COLO668 (cell line): ENCODE measurements at regions not wholly inside any gene's neighbourhood (a gene's known extent, or its start where the extent isn't known, plus 50 kb on each side); places are given as distances from the start of the nearest gene placed in this dataset.

ENCODE experiments used
- DNase-seq: peaks from one replicate; lab custom pipeline; 2025; ENCODE audit not compliant: unreplicated experiment; lab: John Stamatoyannopoulos, UW

GRCh38 chr16:49026566-49027181, 255.0 kb downstream of the CBLN1 start:
- DNase-seq, result no peak

- DNase-seq, result no peak
These were observed 256.7 kb downstream of the CBLN1 start for GRCh38 chr16:49024896-49025295.

GRCh38 chr16:49024016-49024415, 257.6 kb downstream of the CBLN1 start:
- DNase-seq, result no peak

- peak; percentile 15 for DNase-seq
These were observed 258.6 kb downstream of the CBLN1 start for GRCh38 chr16:49023050-49023449.

- no peak for DNase-seq
These were observed 259.2 kb downstream of the CBLN1 start for GRCh38 chr16:49022351-49022963.

- no peak for DNase-seq
These were observed 260.5 kb downstream of the CBLN1 start for GRCh38 chr16:49021136-49021535.

- DNase-seq, result no peak
These were observed 261.2 kb downstream of the CBLN1 start for GRCh38 chr16:49020436-49020835.

GRCh38 chr16:49019831-49020230, 261.8 kb downstream of the CBLN1 start:
- DNase-seq, result peak; percentile 61

- peak; percentile 40 for DNase-seq
These were observed 262.5 kb downstream of the CBLN1 start for GRCh38 chr16:49019081-49019633.

- no peak for DNase-seq
These were observed 263.2 kb downstream of the CBLN1 start for GRCh38 chr16:49018259-49018931.

GRCh38 chr16:49017501-49017900, 264.1 kb downstream of the CBLN1 start:
- DNase-seq, result no peak

- no peak for DNase-seq
These were observed 265.2 kb downstream of the CBLN1 start for GRCh38 chr16:49016461-49016860.

- no peak for DNase-seq
These were observed 266.4 kb downstream of the CBLN1 start for GRCh38 chr16:49015225-49015592.

GRCh38 chr16:49014277-49015224, 267.1 kb downstream of the CBLN1 start:
- no peak for DNase-seq

GRCh38 chr16:49013727-49014080, 267.9 kb downstream of the CBLN1 start:
- no peak for DNase-seq

- no peak for DNase-seq
These were observed 268.5 kb downstream of the CBLN1 start for GRCh38 chr16:49012961-49013726.

GRCh38 chr16:49011901-49012300, 269.7 kb downstream of the CBLN1 start:
- no peak for DNase-seq

GRCh38 chr16:49010879-49011278, 270.8 kb downstream of the CBLN1 start:
- no peak for DNase-seq

GRCh38 chr16:49010396-49010795, 271.2 kb downstream of the CBLN1 start:
- DNase-seq, result no peak

- DNase-seq, result no peak
These were observed 272.4 kb downstream of the CBLN1 start for GRCh38 chr16:49009204-49009603.
